ENCODE measurements at regions not wholly inside any gene's neighbourhood (a gene's known extent, or its start where the extent isn't known, plus 50 kb on each side); places are given as distances from the start of the nearest gene placed in this dataset.

- no peak for TF ChIP-seq POLR2A (IDR thresholded peaks at IDR 0.05)
- TF ChIP-seq, protein P1, sequence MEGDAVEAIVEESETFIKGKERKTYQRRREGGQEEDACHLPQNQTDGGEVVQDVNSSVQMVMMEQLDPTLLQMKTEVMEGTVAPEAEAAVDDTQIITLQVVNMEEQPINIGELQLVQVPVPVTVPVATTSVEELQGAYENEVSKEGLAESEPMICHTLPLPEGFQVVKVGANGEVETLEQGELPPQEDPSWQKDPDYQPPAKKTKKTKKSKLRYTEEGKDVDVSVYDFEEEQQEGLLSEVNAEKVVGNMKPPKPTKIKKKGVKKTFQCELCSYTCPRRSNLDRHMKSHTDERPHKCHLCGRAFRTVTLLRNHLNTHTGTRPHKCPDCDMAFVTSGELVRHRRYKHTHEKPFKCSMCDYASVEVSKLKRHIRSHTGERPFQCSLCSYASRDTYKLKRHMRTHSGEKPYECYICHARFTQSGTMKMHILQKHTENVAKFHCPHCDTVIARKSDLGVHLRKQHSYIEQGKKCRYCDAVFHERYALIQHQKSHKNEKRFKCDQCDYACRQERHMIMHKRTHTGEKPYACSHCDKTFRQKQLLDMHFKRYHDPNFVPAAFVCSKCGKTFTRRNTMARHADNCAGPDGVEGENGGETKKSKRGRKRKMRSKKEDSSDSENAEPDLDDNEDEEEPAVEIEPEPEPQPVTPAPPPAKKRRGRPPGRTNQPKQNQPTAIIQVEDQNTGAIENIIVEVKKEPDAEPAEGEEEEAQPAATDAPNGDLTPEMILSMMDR (IDR thresholded peaks at IDR 0.05), result no peak
Measured at GRCh38 chr2:175449616-175450015, 268.1 kb upstream of the ATP5MC3 start.

All from testis (tissue), 2 donors.